ENCODE measurements at regions not wholly inside any gene's neighbourhood (a gene's known extent, or its start where the extent isn't known, plus 50 kb on each side); places are given as distances from the start of the nearest gene placed in this dataset.

DNA sequence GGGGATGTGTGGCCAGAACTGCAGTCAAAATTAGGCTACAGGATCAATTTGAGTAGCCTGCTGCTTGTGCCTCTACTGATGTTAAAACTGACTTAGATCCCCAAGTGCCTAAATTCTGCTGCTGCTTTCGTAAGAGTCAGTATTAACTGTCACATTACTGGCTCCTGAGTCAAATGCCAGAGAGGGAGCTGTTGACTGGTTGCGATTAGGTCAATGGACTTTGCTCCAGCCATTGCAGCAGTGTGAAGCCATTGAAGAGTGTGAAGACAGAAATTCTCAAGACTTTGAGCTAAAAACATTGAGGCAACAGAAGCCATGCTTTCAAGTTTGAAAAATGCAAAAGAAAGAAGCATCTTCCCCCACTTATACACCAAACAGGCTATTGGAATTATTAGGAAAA, 151.1 kb upstream of the MITF start:
- TF ChIP-seq, protein P1, sequence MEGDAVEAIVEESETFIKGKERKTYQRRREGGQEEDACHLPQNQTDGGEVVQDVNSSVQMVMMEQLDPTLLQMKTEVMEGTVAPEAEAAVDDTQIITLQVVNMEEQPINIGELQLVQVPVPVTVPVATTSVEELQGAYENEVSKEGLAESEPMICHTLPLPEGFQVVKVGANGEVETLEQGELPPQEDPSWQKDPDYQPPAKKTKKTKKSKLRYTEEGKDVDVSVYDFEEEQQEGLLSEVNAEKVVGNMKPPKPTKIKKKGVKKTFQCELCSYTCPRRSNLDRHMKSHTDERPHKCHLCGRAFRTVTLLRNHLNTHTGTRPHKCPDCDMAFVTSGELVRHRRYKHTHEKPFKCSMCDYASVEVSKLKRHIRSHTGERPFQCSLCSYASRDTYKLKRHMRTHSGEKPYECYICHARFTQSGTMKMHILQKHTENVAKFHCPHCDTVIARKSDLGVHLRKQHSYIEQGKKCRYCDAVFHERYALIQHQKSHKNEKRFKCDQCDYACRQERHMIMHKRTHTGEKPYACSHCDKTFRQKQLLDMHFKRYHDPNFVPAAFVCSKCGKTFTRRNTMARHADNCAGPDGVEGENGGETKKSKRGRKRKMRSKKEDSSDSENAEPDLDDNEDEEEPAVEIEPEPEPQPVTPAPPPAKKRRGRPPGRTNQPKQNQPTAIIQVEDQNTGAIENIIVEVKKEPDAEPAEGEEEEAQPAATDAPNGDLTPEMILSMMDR (IDR thresholded peaks at IDR 0.05) = no peak
- TF ChIP-seq EZH2phosphoT487 (IDR thresholded peaks at IDR 0.05) (no peak), EZH2 (IDR thresholded peaks at IDR 0.05) (no peak)

All from neural progenitor cell (in vitro differentiated cells).